NCI-H146 treated with DMSO at 0.1 percent for 48 hours (cell line): ENCODE measurements at regions not wholly inside any gene's neighbourhood (a gene's known extent, or its start where the extent isn't known, plus 50 kb on each side); places are given as distances from the start of the nearest gene placed in this dataset.
"Not testable (repeated sequence)": the region's sequence is repeated elsewhere in the genome, so short reads cannot be mapped to it uniquely, and the experiment has no call there.

ENCODE experiments used
- DNase-seq: peaks from one replicate; lab custom pipeline; 2025; ENCODE audit not compliant: unreplicated experiment; lab: John Stamatoyannopoulos, UW

DNA sequence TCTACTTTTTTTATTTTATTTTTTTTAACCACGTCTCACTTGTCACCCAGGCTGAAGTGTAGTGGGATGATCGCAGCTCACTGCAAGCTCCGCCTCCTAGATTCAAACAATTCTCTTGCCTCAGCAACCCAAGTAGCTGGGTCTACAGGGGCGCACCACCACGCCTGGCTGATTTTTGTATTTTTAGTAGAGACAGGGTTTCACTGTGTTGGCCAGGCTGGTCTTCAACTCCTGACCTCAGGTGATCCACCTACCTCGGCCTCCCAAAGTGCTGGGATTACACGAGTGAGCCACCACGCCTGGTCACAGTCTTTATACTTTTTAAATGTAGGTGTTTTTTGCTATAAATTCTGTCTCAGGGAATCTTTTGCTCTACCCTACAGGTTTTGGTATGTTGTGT, 440.5 kb downstream of the XIRP2 start:
- not testable (repeated sequence) for DNase-seq

GRCh38 chr2:167322795-167323194, 434.5 kb downstream of the XIRP2 start:
- DNase-seq, result no peak

GRCh38 chr2:167318581-167318980, 430.3 kb downstream of the XIRP2 start:
- DNase-seq, result no peak

DNA sequence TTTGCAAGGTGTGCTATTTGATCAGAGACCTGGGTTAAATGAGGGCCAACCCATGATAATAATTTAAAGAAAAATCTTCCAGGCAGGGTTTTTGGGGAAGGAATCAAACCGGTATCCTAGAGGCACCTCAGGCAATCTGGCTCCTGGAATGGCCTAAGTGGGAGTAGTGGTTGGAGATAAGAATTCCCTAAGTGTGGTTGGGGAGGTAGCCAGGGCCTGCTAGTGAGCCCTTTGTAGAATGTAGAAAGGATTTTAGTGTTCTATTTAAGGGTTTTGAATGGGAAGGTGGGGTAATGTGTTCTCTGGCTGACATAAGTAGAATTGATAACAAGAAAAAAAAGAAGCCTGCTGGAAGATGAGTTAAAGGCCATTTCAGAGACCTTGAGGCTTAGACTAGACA, 422.2 kb downstream of the XIRP2 start:
- DNase-seq, result no peak
